Fibroblast of mammary gland (primary cell): ENCODE measurements at regions not wholly inside any gene's neighbourhood (a gene's known extent, or its start where the extent isn't known, plus 50 kb on each side); places are given as distances from the start of the nearest gene placed in this dataset.

Source experiments
- DNase-seq: peaks from one replicate; pipeline ENCODE4 v3.0.0-alpha.2; 2010; ENCODE audit warnings: low read depth
- H3K4me3 ChIP-seq: 2 replicates; pipeline ENCODE4 v1.5.1; 2011; ENCODE audit warnings: low read depth, mild to moderate bottlenecking, low read length, moderate library complexity; ENCODE audit not compliant: control insufficient read depth
- TF ChIP-seq, protein P1 (sequence below): conservative IDR thresholded peaks from 2 replicates; pipeline ENCODE4 v1.5.1; 2011; ENCODE audit warnings: low read depth, low read length, inconsistent platforms; ENCODE audit not compliant: control insufficient read depth, insufficient read depth

DNA sequence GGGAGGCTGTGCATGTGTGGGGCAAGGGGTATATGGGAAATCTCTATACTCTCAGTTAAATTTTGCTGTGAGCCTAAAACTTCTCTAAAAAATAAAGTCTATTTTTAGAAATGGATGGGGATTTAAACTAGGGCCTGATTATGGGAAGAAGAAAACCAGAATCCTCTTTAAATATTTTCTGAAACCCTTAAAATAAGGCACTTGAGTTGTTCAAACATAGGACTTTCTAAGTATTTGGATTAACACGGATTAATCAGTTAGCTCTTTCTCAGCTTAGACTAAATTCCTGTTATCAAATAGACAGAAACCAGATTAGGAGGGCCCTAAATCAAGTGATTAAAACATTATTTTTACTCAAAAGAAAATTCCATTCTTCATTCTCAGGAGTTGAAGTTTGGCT lies 438.4 kb downstream of the EFNA5 start:
- DNase-seq, result no peak
- no peak overlapping the region for H3K4me3 ChIP-seq
- TF ChIP-seq, protein P1, sequence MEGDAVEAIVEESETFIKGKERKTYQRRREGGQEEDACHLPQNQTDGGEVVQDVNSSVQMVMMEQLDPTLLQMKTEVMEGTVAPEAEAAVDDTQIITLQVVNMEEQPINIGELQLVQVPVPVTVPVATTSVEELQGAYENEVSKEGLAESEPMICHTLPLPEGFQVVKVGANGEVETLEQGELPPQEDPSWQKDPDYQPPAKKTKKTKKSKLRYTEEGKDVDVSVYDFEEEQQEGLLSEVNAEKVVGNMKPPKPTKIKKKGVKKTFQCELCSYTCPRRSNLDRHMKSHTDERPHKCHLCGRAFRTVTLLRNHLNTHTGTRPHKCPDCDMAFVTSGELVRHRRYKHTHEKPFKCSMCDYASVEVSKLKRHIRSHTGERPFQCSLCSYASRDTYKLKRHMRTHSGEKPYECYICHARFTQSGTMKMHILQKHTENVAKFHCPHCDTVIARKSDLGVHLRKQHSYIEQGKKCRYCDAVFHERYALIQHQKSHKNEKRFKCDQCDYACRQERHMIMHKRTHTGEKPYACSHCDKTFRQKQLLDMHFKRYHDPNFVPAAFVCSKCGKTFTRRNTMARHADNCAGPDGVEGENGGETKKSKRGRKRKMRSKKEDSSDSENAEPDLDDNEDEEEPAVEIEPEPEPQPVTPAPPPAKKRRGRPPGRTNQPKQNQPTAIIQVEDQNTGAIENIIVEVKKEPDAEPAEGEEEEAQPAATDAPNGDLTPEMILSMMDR, result no peak

DNA sequence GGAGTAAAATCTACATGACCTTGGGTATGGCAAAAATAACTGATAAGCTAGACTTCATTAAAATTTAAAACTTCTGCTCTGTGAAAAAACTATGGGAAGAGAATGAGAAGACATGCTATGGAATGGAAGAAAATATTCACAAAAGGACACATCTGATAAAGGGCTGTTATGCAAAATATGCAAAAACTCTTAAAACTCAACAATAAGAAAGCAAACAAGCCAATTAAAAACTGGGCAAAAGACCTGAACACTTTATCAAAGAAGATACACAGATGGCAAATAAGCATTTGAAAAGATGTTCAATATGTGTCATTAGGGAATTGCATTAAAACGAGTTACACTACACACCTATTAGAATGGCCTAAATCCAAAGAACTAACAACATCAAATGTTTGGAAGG lies 439.5 kb downstream of the EFNA5 start:
- DNase-seq, result no peak
- TF ChIP-seq, protein P1, result no peak
- no peak overlapping the region for H3K4me3 ChIP-seq

DNA sequence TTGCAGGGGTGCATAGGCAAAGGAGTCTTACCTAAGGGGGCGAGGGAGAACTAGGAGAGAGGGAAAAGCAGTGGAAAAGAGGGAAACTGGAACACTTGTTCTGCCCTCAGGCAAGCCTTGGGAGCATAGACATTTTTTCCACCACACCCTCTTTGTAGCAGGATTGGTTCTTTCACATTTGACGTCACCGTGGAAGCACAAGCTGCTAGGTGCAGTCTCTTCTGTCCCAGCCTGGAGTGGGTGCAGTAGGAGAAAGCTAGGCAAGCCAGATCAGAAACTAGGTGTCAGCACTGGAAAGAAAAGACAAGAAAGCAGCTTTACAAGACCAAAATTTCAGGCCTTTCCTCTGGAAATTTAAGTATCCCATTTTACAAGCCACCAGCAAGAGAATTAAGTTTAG lies 440.4 kb downstream of the EFNA5 start:
- H3K4me3 ChIP-seq, result no peak overlapping the region
- TF ChIP-seq, protein P1, result no peak
- DNase-seq, result no peak

DNA sequence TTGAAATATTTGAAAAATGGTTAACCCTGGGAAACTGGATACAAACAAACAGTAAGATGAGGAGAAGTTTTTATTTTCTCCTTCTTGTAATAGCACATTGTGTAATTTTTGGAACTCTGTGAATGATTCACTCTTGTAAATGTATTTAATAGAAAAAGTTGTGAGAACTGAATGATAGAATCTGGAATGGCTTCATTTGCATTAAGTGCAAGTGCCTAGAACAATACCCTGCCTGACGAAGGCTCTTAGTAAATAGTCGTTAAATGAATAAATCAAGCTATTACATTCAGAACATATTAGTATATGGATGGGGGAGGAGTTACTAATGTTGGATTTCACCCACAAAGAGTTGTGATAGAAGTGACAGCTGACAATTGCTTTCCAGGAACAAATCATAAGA lies 442.5 kb downstream of the EFNA5 start:
- DNase-seq, result no peak
- TF ChIP-seq, protein P1, result no peak
- H3K4me3 ChIP-seq, result no peak overlapping the region

DNA sequence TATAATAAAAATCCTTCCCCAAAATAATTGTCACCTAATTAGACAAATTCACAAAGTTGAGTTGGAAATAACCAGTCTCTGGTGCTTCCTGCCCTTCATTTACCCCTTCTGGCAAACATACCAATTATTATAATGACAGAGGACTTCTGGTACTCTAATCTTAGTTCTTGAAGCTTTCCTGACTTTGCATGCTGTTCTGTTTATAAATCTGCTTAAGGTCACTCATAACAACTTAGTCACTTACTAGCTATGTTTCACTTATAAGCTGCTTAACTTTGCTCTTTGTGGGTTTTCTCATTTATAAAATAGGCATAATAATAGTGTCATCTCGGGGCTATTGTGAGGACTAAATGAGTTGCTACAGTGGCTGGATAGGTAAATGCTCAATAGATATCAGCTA lies 446.5 kb downstream of the EFNA5 start:
- no peak for DNase-seq
- H3K4me3 ChIP-seq, result no peak overlapping the region
- TF ChIP-seq, protein P1, result no peak

DNA sequence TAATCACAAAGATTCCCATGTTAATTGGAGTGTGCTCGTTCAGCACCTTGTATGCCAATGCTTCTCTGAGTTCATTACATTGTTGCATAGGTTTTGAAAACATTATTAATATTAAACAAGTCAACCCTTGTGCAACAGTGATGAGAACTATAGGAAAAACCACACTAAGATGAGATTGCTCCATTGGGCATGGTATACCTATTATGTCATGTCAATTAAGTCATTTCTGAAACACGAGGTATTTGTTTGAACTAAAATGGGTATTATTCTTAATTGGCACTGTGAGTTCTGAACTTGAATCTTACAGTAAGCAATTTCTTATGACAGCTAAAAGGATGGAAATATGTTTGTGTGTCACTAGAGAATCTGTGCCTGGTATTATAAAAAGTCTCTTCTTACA lies 447.7 kb downstream of the EFNA5 start:
- TF ChIP-seq, protein P1, result no peak
- no peak overlapping the region for H3K4me3 ChIP-seq
- DNase-seq, result no peak

DNA sequence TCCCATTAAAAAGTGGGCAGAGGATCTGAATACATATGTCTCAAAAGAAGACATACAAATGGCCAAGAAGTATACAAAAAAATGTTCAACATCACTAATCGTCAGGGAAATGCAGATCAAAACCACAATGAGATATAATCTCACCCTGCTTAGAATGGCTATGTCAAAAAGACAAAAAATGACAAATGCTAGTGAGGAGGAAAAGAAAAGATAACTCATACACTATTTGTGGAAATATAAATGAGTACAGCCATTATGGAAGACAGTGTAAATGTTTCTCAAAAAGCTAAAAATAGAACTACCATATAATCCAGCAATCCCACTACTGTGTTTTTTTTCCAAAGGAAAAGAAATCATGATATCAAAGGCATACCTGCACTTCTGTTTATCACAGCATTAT lies 450.7 kb downstream of the EFNA5 start:
- H3K4me3 ChIP-seq, result no peak overlapping the region
- DNase-seq, result no peak
- TF ChIP-seq, protein P1, result no peak
